Lower leg skin (tissue), 4 donors: ENCODE measurements at regions not wholly inside any gene's neighbourhood (a gene's known extent, or its start where the extent isn't known, plus 50 kb on each side); places are given as distances from the start of the nearest gene placed in this dataset.
"Not testable (repeated sequence)": the region's sequence is repeated elsewhere in the genome, so short reads cannot be mapped to it uniquely, and the experiment has no call there.

Experiments
- DNase-seq, 2 donors: peaks; one replicate each; pipeline ENCODE4 v3.0.0-alpha.2; 2019; ENCODE audit warnings: low spot score in 2 of 2
- H3K4me3 ChIP-seq: fragments of 200-600 bp; sonication (generic); 2 replicates; pipeline ENCODE4 v1.5.1; 2017; ENCODE audit warnings: mild to moderate bottlenecking, low read depth; ENCODE audit not compliant: poor library complexity, severe bottlenecking
- POLR2A ChIP-seq, 2 donors: fragments of 450-650 bp; IDR thresholded peaks; one replicate each; pipeline ENCODE4 v1.6.1; 2016 to 2017; ENCODE audit warnings: antibody characterized with exemption in 2 of 2, mild to moderate bottlenecking in 1 of 2, moderate library complexity in 1 of 2
- WGBS, 2 donors: methylation state at CpG; one replicate each; pipeline ENCODE4 v1.1.5; 2018; 5-methylcytosine and 5-hydroxymethylcytosine counted together
- intact Hi-C: fragments of 100-400 bp; cut with DNase I; formaldehyde crosslinking; loops from one replicate; pipeline ENCODE4 v1.15.0; 2023; ENCODE audit warnings: low total_unique reads
- TF ChIP-seq, protein P1 (sequence below), 3 donors: fragments of 450-650 bp; IDR thresholded peaks; one replicate each; pipeline ENCODE4 v1.5.1; 2016; ENCODE audit warnings: antibody characterized with exemption in 3 of 3, mild to moderate bottlenecking in 3 of 3, moderate library complexity in 2 of 3

DNA sequence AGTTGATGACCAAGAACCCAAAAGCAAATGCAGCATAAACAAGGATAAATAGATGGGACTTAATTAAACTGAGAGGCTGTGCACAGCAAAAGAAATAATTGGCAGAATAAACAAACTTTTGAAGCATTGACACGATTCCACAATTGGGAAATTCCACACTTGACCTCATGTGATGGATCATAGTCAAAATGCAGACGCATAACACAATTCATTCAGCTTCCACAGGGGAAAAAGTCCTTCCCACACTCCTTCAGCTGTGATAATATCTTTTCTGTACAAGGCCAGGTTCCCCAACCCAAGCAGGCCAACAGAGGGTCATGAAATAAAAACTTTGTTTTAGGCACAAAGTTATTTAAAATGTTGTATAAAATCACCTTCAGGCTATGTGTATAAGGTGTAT lies 66.6 kb upstream of the SLIT2 start:
- no peak overlapping the region for H3K4me3 ChIP-seq
- WGBS, 2 donors: 36 to 37% methylated on average over 2 of the region's 2 CpGs
- TF ChIP-seq POLR2A (IDR thresholded peaks at IDR 0.05): no peak
- TF ChIP-seq, protein P1, sequence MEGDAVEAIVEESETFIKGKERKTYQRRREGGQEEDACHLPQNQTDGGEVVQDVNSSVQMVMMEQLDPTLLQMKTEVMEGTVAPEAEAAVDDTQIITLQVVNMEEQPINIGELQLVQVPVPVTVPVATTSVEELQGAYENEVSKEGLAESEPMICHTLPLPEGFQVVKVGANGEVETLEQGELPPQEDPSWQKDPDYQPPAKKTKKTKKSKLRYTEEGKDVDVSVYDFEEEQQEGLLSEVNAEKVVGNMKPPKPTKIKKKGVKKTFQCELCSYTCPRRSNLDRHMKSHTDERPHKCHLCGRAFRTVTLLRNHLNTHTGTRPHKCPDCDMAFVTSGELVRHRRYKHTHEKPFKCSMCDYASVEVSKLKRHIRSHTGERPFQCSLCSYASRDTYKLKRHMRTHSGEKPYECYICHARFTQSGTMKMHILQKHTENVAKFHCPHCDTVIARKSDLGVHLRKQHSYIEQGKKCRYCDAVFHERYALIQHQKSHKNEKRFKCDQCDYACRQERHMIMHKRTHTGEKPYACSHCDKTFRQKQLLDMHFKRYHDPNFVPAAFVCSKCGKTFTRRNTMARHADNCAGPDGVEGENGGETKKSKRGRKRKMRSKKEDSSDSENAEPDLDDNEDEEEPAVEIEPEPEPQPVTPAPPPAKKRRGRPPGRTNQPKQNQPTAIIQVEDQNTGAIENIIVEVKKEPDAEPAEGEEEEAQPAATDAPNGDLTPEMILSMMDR (IDR thresholded peaks at IDR 0.05): no peak
- no peak for DNase-seq
- intact Hi-C loops: no loop called here

DNA sequence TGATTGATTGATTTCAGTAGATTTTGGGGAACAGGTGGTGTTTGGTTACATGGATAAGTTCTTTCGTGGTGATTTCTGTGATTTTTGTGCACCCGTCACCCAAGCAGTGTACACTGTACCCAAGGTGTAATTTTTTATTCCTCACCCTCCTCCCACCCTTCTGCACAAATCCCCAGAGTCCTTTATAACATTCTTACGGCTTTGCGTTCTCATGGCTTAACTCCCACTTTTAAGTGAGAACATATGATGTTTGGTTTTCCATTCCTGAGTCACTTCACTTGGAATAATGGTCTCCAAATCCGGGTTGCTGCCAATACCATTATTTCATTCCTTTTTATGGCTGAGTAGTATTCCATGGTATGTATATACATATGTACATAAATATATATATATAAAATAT lies 68.6 kb upstream of the SLIT2 start:
- intact Hi-C loops, H3K4me3 ChIP-seq, DNase-seq: not testable (repeated sequence)
- WGBS, 2 donors: 79 to 81% methylated on average over 5 of the region's 5 CpGs

DNA sequence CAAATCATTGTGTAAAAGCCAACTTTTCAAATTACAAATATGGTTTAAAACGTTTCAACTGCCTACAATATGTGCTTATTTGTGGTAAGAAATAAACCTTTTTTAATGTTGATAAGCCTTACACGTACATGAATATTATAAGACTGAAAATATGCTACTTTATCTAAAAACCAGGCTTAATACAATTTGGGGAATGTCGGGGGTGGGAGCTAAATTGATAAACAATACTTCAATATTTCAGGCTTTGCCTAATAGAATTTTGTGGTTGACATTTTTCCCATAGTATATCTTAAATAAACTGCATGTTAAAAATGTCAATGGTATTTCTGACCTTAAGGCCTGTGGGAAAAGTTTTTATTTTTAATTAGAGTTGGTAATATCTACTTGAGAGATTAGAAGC lies 69.8 kb upstream of the SLIT2 start:
- no peak for DNase-seq
- WGBS, 2 donors: 72% methylated on average over 3 of the region's 3 CpGs
- intact Hi-C loops: no loop called here
- H3K4me3 ChIP-seq: no peak overlapping the region
- TF ChIP-seq POLR2A (IDR thresholded peaks at IDR 0.05): no peak
- TF ChIP-seq, protein P1 (IDR thresholded peaks at IDR 0.05): no peak

DNA sequence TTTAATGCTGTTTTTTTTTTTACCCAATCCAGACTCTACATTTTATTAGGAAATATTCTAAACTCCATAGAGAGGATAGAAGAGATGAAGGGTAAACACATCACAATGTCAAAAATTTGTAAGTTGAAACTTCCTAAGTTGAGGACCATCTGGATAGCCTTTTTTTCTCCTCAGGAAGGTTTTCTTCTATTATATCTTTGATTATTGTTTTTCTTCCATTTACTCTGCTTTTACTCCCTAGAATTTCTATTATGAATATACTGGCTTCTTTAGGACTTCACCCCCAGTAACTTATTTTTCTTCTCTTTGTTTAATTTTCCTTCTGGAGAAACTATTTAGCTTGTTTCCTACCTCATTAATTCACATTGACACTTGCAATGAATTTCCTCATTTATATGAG lies 71.2 kb upstream of the SLIT2 start:
- no peak for DNase-seq
- no peak overlapping the region for H3K4me3 ChIP-seq
- intact Hi-C loops: no loop called here
- no peak for TF ChIP-seq POLR2A (IDR thresholded peaks at IDR 0.05)
- TF ChIP-seq, protein P1 (IDR thresholded peaks at IDR 0.05): no peak

DNA sequence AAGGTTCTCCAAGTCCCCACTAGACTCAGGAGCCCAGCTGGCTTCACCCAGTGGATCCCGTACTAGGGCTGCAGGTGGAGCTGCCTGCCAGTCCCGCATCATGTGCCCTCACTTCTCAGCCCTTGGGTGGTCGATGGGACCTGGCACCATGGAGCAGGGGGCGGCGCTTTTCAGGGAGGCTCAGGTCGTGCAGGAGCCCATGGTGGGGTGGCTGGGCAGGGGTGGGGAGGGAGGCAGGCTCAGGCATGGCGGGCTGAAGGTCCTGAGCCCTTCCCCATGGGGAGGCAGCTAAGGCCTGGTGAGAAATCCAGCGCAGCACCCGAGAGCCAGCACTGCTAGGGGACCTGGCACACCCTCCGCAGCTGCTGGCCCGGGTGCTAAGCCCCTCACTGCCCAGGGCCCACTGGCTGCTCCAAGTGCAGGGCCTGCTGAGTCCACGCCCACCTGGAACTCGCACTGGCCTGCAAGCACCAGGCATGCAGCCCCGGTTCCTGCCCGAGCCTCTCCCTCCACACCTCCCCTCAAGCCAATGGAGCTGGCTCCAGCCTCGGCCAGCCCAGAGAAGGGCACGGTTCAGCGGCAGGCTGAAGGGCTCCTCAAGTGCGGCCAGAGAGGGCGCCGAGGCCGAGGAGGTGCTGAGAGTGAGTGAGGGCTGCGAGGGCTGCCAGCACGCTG lies 72.7 kb upstream of the SLIT2 start:
- WGBS, 2 donors: 94 to 95% methylated on average over 19 to 21 of the region's 24 CpGs
- intact Hi-C loops: no loop called here
- no peak for DNase-seq
- H3K4me3 ChIP-seq: no peak overlapping the region
- TF ChIP-seq, protein P1 (IDR thresholded peaks at IDR 0.05): no peak
- no peak for TF ChIP-seq POLR2A (IDR thresholded peaks at IDR 0.05)

DNA sequence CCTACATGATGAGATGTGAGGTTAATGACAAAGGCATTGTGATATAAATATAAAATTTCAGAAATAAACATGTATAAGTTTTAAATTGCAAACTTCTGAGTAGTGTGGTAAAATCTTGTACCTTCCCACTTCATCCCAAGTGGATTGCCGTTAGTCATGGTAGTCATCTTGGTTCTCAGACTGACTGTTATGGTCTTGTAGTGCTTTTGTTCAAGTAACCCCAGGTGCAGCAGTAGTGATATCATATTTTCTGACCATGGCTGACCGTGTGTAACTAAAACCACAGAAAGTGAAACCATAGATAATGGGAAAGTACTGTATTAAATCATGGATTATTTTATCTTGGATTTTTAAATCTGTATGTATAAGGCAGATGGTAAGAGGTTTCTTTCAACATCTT lies 74.8 kb upstream of the SLIT2 start:
- no peak for DNase-seq
- intact Hi-C loops: no loop called here
- TF ChIP-seq, protein P1 (IDR thresholded peaks at IDR 0.05): no peak
- no peak for TF ChIP-seq POLR2A (IDR thresholded peaks at IDR 0.05)
- 92 to 93% methylated on average over 2 of the region's 2 CpGs for WGBS, 2 donors
- H3K4me3 ChIP-seq: no peak overlapping the region
